Superior temporal gyrus (tissue), 1 donor: ENCODE measurements at regions not wholly inside any gene's neighbourhood (a gene's known extent, or its start where the extent isn't known, plus 50 kb on each side); places are given as distances from the start of the nearest gene placed in this dataset.
"Not testable (repeated sequence)": the region's sequence is repeated elsewhere in the genome, so short reads cannot be mapped to it uniquely, and the experiment has no call there.

Source experiments
- DNase-seq: peaks from one replicate; pipeline ENCODE4 v3.0.0-alpha.2; 2016; ENCODE audit errors: extremely low spot score

GRCh38 chr11:82216927-82217570, 516.6 kb downstream of the FAM181B start:
- DNase-seq = no peak

GRCh38 chr11:82210011-82210410, 523.7 kb downstream of the FAM181B start:
- no peak for DNase-seq

DNA sequence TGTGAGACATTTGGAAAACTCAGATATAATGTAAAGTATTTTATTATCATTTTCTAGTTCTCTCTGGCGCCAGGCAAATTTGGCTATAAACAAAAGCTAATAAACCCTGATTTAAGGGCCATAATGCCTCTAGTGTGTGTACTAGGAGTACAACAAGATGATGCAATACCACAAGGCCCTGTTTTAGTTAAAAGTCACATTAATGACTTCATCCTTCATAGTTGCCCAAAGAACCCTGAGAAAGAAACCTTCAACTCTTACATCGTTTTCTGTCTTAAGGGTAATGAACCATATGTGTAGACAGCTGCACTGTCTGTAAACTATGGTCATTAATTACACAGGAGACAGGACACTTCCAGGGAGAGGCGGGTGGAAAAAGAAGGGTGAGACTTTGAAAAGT, 538.4 kb downstream of the FAM181B start:
- no peak for DNase-seq

- no peak for DNase-seq
Observed at GRCh38 chr11:82194521-82194920, 539.1 kb downstream of the FAM181B start.

DNA sequence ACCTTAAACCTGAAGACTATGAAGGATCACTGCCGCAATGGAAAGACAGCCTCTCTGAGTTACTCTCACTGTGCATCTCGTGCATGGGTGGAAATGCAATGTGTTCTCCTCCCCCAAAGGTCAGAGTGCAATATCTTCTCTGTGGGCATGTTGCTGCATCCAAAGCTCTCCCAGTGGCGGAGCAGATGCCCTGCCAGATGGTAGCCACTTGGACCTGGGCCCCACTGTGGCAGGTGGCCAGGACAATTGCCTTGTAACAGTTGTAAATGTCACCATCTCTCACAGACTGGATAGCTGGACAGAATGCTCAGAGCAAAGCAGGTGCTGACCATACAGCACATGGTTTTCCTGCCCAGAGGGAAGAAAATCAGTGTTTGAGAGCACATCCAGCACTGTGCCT, 542.0 kb downstream of the FAM181B start:
- DNase-seq = no peak

- DNase-seq = no peak
Observed at GRCh38 chr11:82185925-82186324, 547.7 kb downstream of the FAM181B start.

DNA sequence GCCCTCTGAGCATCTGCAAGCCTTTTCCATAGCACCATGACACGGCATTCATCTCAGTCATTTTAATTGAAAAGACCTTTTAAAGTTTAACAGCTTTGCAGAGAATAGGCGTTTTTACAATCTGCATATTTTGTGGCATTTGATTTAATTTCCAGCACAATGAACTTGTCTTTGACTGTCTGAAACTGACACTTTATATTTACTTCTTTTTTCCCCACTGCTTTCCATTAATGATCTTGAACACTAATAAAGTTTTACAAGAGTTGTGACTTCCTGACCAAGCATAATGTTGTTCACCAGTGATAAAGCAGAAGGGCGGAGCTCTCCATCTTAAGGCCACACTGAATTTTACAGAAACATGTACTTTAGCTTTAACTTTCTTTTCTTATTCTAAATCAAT, 548.7 kb downstream of the FAM181B start:
- DNase-seq = no peak

- no peak for DNase-seq
Observed at GRCh38 chr11:82183346-82183745, 550.3 kb downstream of the FAM181B start.

DNA sequence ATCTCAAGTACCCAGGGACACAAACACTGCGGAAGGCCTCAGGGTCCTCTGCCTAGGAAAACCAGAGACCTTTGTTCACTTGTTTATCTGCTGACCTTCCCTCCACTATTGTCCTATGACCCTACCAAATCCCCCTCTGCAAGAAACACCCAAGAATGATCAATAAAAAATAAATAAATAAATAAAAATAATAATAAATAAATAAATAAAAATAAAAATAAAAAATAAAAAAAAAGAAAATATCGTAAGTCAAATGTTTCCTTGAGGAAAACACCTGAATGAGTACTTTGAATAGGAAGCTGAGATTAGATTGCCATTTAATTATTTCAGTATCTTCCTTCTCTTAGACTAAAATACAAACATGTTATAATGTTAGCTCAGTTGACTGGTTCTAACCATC, 551.0 kb downstream of the FAM181B start:
- not testable (repeated sequence) for DNase-seq

DNA sequence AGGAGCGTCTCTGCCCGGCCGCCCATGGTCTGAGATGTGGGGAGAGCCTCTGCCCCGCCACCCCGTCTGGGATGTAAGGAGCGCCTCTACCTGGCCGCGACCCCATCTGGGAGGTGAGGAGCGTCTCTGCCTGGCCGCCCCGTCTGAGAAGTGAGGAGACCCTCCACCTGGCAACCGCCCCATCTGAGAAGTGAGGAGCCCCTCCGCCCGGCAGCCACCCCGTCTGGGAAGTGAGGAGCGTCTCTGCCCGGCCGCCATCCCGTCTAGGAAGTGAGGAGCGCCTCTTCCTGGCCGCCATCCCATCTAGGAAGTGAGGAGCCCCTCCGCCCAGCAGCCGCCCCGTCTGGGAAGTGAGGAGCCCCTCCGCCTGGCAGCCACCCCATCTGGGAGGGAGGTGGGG, 551.9 kb downstream of the FAM181B start:
- not testable (repeated sequence) for DNase-seq

GRCh38 chr11:82176945-82177344, 556.7 kb downstream of the FAM181B start:
- no peak for DNase-seq

DNA sequence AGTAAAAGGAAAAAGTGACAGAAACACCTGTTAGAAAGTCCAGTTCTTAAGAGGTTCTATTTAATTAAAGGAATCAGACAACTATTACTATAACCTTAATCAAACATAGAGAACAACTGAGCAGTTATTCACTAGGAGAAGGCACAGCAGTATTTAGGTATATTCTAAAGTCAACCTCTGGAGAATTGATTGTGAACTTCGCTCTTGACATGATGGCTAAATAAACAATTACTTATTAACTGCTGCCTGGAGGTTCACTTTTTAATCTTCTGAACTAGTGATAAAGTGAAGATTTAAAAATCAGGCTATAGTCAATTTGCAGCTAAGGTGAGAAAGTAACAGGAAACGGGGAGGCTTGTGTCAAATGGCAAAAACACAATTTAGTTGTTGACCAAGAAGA, 557.3 kb downstream of the FAM181B start:
- no peak for DNase-seq

DNA sequence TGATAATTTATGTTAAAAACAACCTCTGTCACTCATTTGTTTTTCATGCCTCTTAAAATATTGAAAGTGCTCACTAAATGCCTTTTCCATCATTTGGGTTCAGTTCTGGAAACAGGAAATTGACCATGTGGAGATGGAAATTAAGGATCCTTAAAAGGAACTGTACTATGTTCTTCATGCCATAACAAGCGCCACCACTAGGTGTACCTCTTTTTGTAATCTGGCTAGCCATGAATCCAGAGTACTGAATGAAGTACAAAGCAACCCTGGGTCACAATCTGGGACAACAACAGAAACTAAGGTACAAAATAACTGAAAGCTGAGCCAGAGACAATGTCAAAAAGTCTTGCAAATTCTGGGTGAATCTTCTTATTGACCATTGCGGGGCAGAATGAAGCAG, 559.1 kb downstream of the FAM181B start:
- DNase-seq = no peak

DNA sequence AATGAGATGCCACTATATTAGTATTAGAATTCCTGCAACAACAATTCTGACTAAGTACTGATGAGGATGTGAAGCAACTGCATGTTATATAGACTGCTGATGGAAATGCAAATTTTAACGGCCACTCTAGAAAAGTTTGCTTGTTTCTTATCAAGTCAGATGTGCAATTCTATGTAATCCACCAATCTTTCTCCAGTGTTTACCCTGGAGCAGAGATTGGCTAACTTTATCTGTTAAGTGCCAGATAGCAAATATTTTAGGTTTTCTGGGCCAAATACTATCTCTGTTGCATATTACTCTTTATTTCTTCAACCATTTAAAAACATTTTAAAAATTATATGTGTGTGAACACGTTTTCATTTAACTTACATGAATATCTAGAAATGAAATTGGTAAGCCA, 586.9 kb downstream of the FAM181B start:
- no peak for DNase-seq

DNA sequence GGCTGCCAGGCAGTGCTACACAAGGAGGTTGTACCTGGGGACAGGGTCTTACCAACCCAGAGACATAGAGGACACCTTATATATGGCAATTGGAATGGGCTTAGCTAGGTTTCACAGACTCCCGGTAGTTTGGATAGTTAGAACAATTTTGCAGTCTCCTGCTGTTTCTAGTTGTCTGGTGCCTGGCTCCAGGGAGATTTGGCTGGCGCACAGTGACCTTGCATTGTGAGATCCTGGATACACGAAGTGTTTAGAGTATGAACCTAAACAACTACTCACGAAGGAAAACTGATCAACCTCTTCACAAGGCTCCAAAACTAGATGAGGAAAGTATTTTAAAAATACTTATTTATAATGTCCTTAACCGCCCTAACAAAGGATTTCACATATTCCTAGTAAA, 614.7 kb downstream of the FAM181B start:
- DNase-seq = no peak

- no peak for DNase-seq
Observed at GRCh38 chr11:82117362-82117761, 616.3 kb downstream of the FAM181B start.

DNA sequence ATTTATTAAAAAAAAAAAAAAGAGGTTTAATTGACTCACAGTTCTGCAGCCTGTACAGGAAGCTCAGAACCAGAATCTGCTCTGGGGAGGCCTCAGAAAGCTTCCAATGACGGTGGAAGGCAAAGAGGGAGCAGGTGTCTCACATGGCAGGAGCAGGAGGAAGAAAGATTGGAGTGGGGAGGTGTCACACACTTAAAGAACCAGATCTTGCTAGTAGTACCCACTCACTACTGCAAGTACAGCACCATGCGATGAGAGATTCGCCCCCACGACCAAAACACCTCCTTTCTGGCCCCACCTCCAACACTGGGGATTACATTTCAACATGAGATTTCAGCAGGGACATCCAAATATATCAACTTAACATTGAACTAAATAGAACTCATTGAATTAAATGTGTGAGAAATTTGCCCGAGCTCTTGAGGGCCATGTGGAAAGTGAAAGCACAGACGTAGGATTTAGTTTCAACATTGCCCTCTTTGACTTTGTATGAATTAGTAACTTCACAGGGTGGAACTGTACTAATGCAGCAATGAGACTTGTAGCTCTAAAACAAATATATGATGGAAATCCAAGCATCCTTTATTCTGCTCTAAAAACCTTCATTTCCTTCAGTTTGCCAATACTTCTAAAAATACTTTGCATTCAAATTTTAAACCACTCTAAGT, 628.2 kb downstream of the FAM181B start:
- peak; percentile 27 for DNase-seq

- no peak for DNase-seq
Observed at GRCh38 chr11:82092904-82093303, 640.8 kb downstream of the FAM181B start.

DNA sequence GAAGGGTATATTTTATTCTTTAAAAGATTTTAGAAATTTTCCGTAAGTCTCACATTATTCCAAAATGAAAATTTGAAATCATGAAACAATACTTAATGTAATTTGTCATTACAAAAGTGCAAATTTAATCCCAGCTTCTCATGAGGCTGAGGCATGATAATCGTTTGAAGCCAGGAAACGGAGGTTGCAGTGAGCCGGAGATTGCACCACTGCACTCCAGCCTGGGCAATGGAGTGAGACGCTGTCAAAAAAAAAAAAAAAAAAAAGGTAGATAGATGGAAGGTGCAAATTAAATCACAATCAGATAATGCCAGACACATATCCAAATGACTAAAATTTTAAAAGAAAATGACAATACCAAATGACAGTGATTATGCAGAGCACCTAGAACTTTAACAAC, 644.2 kb downstream of the FAM181B start:
- no peak for DNase-seq

GRCh38 chr11:82085493-82085892, 648.2 kb downstream of the FAM181B start:
- DNase-seq = no peak

DNA sequence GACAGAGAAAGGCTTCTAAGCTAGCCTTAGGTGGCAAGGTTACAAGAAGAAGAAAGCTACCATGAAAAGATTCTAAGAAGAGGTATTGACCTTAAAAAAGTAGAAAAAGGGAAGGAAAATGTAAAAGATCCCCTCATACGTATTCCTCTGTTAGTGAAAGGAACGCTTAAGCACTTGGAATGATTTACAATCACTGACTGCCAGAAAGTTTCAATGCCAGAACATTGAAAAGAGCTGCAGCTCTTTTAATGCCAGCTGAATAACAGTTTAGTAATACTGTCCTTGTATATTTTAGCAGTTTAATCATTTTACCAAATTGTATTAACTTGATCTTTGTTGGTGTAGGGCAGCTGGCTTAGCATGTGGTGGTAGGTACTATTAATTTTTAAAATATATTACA, 650.7 kb downstream of the FAM181B start:
- DNase-seq = no peak

DNA sequence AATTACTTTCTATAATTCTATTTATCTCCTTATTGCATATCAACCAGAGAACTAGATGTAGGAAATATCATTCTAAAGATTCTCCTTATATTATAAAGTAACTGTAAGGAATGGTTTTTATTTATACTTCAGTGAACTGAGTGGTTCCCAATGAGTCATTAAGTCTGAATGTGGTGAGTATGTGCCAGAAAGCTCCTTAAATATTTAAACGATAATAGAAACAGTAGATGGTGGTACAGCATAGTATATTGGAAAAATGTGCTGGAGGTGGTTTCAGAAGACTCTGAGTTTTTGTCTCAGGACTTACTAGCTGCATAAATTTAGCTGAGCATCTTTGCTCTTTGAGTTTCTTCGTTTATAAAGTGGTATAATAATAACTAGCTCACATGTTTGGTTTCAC, 653.5 kb downstream of the FAM181B start:
- DNase-seq = no peak

DNA sequence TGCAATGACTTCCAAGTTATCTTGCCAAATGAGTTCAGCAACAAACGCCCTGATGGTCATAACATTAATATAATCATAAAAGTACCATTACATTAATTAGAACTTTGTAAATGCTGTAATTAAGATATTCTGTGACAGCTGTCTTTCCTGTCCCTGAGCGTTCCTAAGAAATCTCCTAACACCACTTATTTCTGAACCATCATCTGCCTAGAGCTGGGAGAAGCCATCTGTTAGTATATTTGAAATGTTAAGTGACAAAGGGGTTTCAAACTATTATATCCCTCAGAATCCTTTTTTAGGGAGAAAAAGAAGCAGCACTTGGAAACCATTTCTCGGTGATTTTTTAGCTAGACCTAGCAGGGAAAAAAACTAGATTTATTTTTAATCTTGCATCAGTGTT, 657.5 kb downstream of the FAM181B start:
- no peak for DNase-seq

GRCh38 chr11:82059505-82059904, 674.2 kb downstream of the FAM181B start:
- no peak for DNase-seq
